ENCODE measurements at regions not wholly inside any gene's neighbourhood (a gene's known extent, or its start where the extent isn't known, plus 50 kb on each side); places are given as distances from the start of the nearest gene placed in this dataset.

- no peak for DNase-seq
These were observed 98.1 kb upstream of the PJA1 start for GRCh38 chrX:69263251-69263820.

- no peak for DNase-seq
These were observed 97.0 kb upstream of the PJA1 start for GRCh38 chrX:69262036-69262936.

GRCh38 chrX:69260169-69260568 is 94.9 kb upstream of the PJA1 start:
- DNase-seq: no peak

GRCh38 chrX:69258893-69259292 is 93.6 kb upstream of the PJA1 start:
- DNase-seq: no peak

GRCh38 chrX:69257499-69258127 is 92.4 kb upstream of the PJA1 start:
- DNase-seq: no peak

- DNase-seq: no peak
These were observed 91.0 kb upstream of the PJA1 start for GRCh38 chrX:69256291-69256565.

GRCh38 chrX:69255441-69256290 is 90.4 kb upstream of the PJA1 start:
- DNase-seq: no peak

- DNase-seq: no peak
These were observed 88.6 kb upstream of the PJA1 start for GRCh38 chrX:69253821-69254220.

GRCh38 chrX:69243276-69243675 is 78.0 kb upstream of the PJA1 start:
- DNase-seq: no peak

- no peak for DNase-seq
These were observed 73.6 kb upstream of the PJA1 start for GRCh38 chrX:69238887-69239231.

GRCh38 chrX:69238114-69238886 is 73.0 kb upstream of the PJA1 start:
- no peak for DNase-seq

- DNase-seq: no peak
These were observed 72.0 kb upstream of the PJA1 start for GRCh38 chrX:69237236-69237635.

- no peak for DNase-seq
These were observed 71.4 kb upstream of the PJA1 start for GRCh38 chrX:69236641-69237040.

GRCh38 chrX:69234624-69235023 is 69.4 kb upstream of the PJA1 start:
- DNase-seq: no peak

- DNase-seq: no peak
These were observed 67.7 kb upstream of the PJA1 start for GRCh38 chrX:69232945-69233344.

- DNase-seq: no peak
These were observed 66.7 kb upstream of the PJA1 start for GRCh38 chrX:69231903-69232302.

- no peak for DNase-seq
These were observed 64.2 kb upstream of the PJA1 start for GRCh38 chrX:69229436-69229835.

- no peak for DNase-seq
These were observed 63.5 kb upstream of the PJA1 start for GRCh38 chrX:69228732-69229131.

GRCh38 chrX:69226459-69227158 is 61.4 kb upstream of the PJA1 start:
- no peak for DNase-seq

GRCh38 chrX:69222103-69223090 is 57.1 kb upstream of the PJA1 start:
- DNase-seq: peak; percentile 74
